PC-9 (cell line): ENCODE measurements at regions not wholly inside any gene's neighbourhood (a gene's known extent, or its start where the extent isn't known, plus 50 kb on each side); places are given as distances from the start of the nearest gene placed in this dataset.

Experiments
- EZH2 ChIP-seq: fragments of 200-600 bp; sonication (generic); IDR thresholded peaks from 2 replicates; pipeline ENCODE4 v1.8.0; 2017; ENCODE audit warnings: antibody characterized with exemption, low read depth
- TF ChIP-seq, protein P1 (sequence below): fragments of 200-600 bp; sonication (generic); conservative IDR thresholded peaks from 2 replicates; pipeline ENCODE4 v1.6.1; 2017; ENCODE audit warnings: mixed run types, antibody characterized with exemption, mild to moderate bottlenecking, moderate library complexity

DNA sequence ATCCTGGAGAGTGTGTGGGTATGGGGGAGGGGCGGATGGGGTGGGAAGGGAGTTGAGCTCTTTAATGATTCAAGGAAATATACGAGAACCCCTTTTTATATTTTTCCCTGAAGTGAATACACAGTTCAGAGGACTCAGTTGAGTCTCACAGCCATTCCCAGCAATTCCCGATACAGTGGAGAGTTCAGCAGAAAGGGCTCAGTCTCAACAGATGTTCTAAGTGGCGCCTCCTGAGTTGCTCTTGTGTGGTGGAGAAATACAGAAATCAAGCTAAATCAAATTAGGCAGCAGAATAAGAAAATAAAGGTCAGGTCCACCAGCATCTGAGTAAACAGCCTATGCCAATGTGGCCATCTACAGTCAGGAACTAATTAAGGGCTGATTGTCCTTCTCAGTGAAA is 372.1 kb downstream of the NR2F2 start:
- TF ChIP-seq, protein P1, sequence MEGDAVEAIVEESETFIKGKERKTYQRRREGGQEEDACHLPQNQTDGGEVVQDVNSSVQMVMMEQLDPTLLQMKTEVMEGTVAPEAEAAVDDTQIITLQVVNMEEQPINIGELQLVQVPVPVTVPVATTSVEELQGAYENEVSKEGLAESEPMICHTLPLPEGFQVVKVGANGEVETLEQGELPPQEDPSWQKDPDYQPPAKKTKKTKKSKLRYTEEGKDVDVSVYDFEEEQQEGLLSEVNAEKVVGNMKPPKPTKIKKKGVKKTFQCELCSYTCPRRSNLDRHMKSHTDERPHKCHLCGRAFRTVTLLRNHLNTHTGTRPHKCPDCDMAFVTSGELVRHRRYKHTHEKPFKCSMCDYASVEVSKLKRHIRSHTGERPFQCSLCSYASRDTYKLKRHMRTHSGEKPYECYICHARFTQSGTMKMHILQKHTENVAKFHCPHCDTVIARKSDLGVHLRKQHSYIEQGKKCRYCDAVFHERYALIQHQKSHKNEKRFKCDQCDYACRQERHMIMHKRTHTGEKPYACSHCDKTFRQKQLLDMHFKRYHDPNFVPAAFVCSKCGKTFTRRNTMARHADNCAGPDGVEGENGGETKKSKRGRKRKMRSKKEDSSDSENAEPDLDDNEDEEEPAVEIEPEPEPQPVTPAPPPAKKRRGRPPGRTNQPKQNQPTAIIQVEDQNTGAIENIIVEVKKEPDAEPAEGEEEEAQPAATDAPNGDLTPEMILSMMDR, result no peak
- no peak for TF ChIP-seq EZH2
